Medulla oblongata (tissue), 1 donor: ENCODE measurements at regions not wholly inside any gene's neighbourhood (a gene's known extent, or its start where the extent isn't known, plus 50 kb on each side); places are given as distances from the start of the nearest gene placed in this dataset.

Source experiments
- DNase-seq: peaks from one replicate; pipeline ENCODE4 v3.0.0-alpha.2; 2015; ENCODE audit errors: extremely low spot score

DNA sequence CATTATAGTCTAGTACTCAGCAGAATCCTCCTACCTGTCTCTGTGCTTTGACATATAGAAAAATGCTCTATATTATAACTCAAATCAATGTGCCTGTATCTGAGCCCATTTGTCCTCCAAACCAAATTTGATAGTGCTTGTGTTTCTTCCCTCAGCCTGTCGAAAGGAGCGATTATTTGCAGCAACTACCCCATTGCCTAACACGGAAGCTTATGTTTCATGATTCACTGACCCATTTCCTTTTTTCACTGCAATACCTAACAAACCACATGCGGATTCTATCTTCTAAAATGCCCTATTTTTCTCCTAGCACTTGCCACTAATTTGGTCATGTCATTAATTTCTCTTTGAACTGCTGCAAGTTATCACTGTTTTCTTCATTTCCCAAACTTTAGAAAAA is 1220.6 kb upstream of the CADM2 start:
- DNase-seq, result no peak

DNA sequence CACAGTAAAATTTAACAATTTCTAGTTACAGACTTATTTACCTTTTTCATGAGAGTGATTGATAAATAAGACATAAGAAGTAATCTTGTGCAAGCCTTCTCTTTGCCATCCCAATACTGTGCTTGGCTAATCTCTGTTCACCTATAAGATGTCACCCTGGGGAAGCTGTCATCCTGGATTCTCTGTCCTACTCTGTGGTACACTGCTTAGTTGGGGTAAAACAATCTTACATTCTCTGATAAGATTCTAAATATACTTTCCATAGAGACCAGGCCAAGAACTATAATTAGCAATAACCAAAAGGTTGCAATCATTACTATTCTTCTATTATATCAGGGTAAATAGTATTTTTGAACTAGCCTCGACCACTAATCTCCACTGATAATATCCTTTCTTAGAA is 1218.3 kb upstream of the CADM2 start:
- no peak for DNase-seq

DNA sequence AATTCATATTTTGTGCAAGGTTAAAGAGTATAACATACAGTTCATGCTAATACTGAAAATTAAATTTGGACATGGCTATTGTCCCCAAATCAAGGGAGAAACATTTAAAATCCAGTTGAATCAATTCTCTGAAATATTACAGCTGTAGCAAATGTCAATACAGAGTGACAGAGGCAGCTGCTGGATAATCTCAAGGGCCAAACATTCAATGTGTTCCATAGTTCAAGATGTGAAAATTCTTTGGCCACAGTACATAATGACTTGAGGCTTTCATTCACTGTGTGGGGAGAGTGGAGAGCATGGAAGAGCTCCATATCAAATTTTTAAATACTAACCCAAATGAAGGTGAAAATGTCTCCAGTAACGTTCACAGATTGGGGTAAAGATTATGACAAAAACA is 1192.8 kb upstream of the CADM2 start:
- DNase-seq, result no peak

DNA sequence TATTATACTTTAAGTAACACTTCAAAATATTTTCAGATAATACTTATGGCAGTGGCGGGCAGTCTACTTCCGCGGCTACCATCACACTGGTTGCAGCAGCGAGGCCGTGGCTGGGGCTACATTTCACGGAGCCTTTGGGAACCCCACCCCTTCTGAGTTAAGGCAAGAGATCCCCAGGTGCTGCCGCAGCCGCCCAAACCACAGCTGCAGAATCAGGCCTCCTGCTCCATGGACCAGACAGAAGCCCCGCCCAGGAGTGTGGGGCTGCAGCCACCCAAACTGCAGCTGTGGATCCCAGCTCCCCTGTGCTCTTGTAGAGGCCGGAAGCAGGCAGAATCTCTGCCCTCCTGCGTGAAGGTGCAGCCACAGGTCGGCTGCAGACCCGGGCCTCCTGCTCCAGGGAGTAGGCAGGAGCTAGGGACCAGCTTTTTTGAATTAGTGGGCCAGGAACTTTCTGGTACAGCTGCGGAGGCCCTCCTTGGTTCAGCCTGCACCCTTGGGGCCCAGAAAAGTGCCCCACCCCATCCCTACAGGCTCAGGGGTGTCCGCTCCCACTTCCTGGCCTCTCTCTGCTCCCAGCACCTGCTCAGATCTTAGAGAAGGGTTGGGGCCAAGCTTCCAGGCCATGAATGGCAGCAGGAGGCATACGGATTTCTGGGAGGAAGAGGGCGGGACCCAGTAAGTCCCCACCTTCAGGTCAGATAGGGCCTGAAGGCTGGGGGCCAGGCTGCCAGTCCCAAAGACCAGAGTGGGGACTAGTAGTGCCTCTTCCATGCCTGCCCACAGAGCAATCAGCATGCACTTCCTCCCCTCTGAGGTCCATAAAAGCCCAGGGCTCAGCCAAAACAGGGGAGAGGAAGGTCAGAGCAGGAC is 1188.8 kb upstream of the CADM2 start:
- no peak for DNase-seq

DNA sequence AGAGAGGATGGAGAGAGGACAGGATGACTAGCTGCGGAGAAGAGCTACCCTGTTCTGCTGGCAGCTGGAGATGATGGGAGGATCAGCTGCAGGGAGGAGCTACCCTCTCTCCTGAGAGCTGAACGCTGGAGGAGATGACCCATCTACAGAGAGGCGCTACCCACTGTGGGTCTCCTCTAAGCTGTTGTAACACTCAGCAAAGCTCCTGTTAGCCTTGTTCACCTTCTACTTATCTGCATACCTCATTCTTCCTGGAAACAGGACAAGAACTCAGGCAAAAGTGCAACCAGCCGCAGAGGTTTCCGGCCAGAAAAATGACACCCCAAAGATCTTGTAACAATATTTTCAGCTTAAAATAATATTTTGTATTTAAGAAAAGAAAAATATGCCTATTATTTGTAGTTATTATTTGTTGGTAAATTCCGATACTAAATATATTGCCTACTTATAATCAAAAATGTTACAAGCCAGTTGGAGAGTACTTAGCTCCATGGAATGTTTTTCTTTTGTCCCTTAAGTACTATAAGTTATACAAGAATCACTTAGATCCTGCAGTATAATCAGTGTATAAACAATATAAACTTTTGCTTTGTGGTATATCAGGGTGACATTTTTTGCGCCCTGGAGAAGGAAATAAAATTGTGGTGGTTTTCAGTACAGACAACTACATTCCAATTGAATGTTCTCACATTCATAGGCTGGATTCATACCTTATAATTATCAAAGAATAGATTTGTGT is 1188.0 kb upstream of the CADM2 start:
- no peak for DNase-seq

DNA sequence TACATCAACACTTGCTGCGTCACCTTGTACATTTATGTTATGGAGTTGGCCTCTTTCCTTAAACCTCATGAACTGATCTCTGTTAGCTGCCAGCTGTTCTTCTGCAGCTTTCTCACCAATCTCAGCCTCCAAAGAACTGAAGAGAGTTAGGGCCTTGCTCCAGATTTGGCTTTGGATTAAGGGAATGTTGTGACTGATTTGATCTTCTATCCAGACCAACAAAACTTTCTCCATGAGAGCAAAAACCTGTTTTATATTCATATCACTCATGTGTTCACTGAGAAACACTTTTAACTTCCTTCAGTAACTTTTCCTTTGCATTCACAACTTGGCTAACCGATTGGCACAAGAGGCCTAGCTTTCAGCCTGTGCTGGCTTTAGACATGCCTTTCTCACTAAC is 1156.0 kb upstream of the CADM2 start:
- DNase-seq, result no peak

DNA sequence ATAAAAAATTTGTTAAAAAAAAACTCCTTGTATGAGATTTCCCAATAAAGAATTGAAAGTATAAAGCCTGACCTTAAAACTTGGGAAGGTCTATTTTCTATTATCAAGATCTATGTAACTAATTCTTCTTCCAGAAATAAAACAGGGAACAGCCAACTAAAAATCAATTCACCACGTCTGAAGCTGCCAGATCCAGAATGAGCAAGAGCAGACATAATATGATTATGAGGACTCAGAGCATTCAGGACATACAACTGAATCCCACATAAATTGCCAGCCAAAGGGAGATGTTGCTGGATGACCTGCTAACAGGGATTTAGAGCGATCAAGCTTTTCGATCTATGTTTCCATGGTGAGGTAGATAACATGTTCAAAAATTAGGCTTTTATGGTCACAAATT is 1151.3 kb upstream of the CADM2 start:
- no peak for DNase-seq

DNA sequence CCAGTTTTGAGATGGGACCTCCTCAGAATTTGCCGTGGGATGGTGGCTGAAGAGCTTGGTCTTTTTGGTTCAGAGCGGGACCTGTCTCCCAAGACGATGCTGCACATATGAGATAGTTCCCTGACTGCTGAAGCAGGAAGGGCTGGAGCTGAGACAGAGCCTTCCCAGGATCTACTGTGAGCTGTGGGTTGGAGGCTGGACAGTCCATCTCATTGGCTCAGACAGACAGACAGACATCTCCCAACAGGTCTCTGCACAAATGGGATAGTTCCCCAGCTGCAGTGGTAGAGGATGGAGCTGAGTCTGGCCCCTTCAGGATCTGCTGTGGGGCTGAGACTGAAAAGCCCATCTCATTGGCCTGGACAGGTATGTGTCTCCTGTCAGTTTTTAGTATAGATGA is 1145.6 kb upstream of the CADM2 start:
- DNase-seq, result no peak

DNA sequence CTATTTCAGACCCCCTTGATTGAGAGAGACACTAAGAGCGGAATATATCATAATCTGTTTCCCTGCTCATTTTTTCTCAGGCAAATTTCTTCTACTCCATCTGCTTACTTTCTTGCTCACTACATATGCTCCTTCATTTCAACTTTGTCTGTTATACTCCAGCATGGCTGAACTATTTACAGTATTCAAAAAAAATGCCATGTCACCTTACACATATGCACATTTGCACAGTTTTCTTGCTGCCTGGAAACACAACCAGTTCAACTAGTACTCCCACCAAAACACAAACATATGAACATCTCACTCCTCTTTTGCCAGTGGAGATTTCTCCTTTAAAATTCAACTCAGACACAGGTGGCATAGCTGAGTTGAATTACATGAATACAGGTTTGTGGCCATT is 1142.1 kb upstream of the CADM2 start:
- no peak for DNase-seq

DNA sequence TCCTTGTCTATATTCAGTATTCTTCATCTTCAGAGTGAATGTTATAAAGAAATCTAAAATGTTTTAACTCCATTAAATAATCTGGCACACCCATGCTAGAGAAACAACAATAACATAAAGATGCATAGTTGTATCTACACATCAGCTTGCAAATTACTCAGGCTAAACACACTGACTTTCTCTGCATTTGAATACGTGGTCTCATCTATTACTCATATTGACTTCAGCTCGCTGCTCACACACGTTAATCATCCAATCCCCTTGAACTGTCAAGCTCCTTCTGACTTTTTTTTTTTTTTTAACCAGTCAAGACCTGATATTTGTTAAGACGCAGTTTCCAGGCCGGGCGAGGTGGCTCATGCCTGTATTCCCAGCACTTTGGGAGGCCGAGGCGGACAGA is 1137.3 kb upstream of the CADM2 start:
- no peak for DNase-seq

DNA sequence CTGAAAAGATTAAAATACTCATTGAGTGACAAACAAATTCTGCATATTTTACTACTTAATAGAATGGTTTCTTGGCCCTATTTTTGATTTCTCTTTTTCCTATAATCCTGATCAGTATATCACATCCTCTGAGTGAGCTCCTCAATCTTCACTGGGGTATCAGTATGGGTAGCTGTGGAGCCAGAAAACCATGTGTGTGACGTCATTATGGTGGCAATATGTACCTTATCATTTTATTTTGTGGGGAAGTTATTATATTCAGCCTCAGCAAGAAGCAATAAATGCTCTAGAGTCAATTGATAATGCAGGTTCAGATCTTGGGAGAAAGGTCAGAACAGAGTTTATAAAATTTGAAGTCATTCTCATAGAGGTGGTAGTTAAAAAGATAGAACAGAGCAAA is 1135.7 kb upstream of the CADM2 start:
- no peak for DNase-seq

DNA sequence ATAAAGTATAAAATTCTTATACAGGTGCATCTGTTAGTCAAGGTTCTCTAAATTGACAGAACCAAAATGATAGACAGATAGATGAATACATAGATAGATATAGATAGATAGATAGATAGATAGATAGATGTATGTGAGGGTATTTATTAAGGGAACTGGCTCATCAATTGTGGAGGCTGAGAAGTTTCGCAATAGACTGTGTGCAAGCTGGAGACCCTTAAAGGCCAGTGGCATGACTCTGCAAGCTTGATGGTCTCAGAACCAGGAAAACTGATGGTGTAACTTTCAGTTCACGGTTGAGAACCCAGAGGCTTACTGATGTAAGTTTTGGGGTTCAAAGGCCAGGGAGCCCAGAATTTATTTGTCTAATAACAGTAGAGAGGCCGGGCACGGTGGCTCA is 1123.7 kb upstream of the CADM2 start:
- DNase-seq, result no peak

DNA sequence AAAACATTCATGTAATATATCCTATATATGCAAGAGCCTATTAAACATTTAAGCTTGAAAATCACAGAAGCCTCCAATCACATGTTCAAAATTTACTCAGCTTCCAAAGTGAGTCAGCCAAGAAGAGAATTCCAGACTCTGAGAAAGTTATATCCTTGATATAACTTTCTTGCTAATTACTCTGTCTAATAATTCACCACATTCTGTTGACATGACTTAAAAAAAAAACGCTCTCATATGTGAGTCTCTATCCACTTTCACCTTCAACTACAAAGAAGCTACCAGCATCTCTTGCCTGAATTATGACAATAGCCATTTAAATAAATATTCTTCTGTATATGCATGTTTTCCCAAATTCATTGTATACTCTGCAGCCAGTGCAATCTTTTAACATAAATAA is 1116.3 kb upstream of the CADM2 start:
- DNase-seq, result no peak

DNA sequence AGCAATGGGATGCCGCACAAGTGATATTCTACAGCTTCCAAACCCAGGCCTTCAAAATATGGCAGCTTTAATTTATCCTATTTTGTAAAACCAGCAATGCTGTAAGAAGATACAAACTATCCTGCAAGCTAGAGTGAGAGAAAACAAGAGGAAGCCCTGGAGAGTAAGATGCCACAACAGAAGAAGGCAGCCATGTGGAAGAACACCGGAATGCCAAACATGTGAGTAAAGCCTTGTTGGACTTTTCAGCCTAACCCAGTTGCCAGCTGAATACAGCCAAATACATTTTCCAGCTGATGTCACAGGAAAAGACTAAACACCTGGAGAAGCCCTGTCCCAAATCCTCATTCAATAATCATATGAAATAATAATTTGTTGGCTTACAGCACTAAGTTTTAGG is 1115.1 kb upstream of the CADM2 start:
- no peak for DNase-seq

DNA sequence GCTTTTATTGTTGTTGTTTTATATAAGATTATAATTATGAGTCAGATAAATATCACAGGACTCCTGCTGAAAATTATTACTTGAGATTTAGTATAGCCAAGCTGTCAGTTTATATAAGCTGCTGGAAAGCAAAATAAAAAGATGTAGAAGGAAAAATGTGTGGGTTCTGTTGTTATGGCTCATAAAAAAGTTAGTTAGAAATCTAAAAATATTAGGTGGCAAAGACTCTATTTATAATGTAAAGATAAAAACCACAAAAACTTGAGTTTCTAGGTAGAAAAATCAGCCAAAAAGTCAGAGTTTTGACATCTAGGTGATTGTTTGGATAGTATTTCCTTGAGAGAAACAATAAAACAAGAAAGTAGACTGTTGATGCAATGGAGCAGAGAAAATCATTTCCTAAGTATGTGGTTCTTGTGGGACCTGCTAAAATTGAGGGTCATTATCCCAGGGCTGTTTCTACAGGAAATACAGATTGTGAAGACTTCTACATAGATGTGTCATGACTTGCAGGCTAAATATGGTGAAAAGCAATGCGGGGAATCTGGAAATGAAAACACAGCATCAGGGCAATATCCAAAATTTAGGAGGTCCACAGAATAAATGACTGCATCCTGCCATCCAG is 1109.6 kb upstream of the CADM2 start:
- DNase-seq, result no peak

DNA sequence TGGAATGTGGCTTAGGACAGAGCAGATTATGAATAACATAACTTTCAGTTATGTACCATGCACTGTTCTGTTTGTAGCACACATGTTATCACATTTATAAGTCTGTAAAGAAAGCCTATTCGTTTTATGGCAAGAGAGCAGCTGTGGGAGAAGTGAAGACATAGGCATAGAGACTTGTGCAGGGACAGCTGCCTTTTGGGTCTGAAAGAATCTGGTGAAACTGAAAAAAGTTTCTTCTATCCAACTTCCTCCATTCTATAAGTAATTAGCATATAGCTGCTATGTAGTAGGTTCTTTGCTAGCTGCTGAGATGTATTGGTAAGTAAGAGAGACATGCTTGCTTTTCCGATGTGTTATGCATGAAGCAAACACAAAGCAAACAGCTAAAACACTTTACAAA is 1095.4 kb upstream of the CADM2 start:
- no peak for DNase-seq

DNA sequence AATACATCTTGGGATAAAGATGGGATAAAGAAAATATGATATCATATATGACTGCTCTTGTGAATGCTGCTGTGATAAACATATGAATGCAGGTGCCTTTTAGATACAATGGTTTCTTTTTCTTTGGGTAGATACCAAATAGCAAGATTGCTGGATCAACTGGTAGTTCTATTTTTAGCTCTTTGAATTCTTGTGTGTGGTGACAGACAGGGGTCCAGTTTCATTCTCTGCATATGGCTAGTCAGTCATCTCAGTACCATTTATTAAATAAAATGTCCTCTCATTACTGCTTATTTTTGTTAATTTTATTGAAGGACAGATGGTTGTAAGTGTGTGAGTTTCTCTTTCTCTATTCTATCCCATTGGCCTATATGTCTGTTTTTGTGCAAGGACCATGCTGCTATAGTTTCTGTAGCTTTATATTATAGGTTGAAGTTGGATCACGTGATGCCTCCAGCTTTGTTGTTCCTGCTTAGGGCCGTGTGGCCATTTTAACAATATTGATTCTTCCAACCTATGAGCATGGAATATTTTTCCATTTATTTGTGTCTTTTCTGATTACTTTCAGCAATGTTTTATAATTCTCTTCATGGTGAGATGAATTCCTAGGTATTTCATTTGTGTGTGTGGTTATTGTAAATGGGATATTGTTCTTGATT is 1089.8 kb upstream of the CADM2 start:
- DNase-seq, result no peak

DNA sequence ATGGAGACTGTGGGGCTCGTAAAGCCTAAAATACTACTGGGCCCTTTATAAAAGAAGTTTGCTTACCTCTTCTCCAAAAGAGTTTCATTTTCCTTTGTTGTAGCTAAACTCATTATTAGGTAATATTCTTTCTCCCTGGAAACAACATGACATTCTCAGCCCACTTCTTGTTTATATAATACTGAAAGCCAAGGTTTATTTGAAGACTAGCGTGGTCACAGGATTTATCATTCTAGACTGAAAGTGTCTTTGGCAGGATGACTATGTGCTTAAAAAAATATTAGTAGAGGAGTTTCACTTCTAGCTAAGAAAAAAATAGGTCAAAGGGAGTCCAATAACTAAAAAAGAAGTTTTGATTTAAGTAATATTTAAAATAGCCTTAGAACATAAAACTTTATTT is 1085.2 kb upstream of the CADM2 start:
- peak; percentile 2 for DNase-seq

DNA sequence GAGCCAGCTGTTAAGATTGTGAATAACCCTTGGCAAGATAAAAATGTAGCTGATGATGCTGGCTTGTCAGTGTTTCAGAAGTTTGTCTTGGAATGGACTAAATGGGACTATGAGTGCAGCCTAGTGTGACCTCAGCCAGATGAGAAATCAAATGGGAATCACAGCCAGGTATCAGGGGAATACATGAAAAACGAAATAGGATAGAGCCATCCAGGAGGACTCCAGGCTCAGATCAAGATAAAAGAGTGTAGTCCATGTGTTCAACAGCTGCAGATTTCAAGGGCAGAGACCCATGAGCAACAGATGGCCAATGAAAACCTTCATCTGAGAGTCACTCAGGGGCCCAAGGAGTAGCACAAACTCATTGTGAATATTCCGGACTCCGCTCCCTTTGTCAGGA is 1080.9 kb upstream of the CADM2 start:
- peak; percentile 2 for DNase-seq

DNA sequence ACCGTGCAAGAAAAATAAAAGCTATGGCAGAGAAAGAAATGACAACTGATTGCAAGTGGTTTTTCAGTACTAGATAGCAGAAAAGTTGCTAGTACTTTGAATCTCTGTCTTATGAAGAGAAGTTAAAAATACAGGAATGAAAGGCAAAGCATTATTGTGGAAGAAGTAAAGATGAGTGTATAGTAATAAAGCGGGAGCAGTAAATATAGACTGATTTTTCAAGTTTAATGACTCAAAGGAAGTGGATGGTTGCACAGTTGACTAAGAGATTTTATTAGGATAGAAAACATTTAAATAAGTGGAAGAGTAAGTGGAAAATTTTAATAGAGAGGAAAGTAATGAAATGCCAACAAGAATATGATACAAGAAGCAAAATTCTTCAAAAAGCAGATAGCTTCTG is 1076.1 kb upstream of the CADM2 start:
- no peak for DNase-seq

DNA sequence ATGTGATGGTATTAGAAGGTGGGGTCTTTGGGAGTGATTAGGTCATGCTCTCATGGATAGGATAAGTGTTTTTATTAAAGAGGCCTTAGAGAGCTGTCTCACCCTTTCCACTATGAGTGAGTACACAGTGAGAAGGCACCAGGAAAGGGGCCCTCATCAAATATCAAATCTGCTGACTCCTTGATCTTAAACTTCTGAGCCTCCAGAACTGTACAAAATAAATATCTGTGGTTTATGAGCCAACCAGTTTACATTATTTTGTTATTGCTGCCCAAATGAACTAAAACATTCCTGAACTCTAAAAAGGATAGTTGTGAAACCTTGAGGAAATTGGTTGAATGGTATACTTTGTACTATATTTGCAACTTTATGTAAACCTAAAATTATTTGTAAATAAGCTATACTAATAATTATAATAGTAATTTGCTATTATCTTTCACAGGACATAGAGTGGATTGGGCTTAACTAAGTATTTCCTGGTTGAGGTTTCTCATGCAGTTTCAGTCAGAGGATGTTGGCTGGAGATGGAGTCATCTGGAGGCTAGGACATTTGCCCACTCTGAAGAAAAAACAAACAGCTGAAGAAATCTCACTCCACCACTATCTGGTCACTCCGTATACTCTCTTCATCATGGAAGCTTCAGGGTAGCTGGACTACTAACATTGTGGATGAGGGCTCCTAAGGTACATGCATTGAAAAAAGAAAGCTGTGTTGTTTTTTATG is 1068.6 kb upstream of the CADM2 start:
- DNase-seq, result no peak

DNA sequence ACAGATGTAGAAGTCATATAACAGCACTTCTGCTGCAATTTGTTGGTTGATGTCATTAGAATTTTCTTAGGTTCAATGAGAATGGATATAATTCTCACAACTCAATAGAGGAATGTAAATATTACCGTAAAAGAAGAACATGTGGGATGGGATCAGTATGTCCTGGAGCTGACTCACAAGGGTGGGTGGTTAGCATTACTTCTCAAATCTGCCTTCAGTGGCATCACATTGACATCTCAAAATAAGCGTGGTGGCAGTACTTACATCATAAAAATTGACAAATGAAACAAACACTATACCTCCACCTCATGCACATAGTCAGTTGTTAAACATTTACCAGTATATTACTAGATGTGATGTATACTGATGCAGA is 1068.0 kb upstream of the CADM2 start:
- no peak for DNase-seq
